IPS-18a (cell line): ENCODE measurements at regions not wholly inside any gene's neighbourhood (a gene's known extent, or its start where the extent isn't known, plus 50 kb on each side); places are given as distances from the start of the nearest gene placed in this dataset.
"Not testable (repeated sequence)": the region's sequence is repeated elsewhere in the genome, so short reads cannot be mapped to it uniquely, and the experiment has no call there.

ENCODE experiments used
- H3K27ac ChIP-seq: one replicate; pipeline ENCODE4 v1.5.1; 2013; ENCODE audit warnings: low read length
- H3K27me3 ChIP-seq: one replicate; pipeline ENCODE4 v1.6.1; 2013; ENCODE audit warnings: mild to moderate bottlenecking, low read length; ENCODE audit not compliant: control insufficient read depth, insufficient read depth
- H3K36me3 ChIP-seq: one replicate; pipeline ENCODE4 v1.6.1; 2013; ENCODE audit warnings: low read depth, low read length; ENCODE audit not compliant: control insufficient read depth
- H3K4me1 ChIP-seq: one replicate; pipeline ENCODE4 v1.6.1; 2013; ENCODE audit warnings: low read depth, low read length; ENCODE audit not compliant: control insufficient read depth
- H3K4me3 ChIP-seq: one replicate; pipeline ENCODE4 v1.5.1; 2013; ENCODE audit warnings: low read length
- H3K9ac ChIP-seq: one replicate; pipeline ENCODE4 v1.6.1; 2013; ENCODE audit warnings: mild to moderate bottlenecking, low read length, moderate library complexity
- H3K9me3 ChIP-seq: one replicate; pipeline ENCODE4 v1.6.1; 2013; ENCODE audit warnings: low read depth, low read length; ENCODE audit not compliant: control insufficient read depth

GRCh38 chr2:180621366-180621765 is 359.0 kb upstream of the UBE2E3 start:
- no peaks in the 10 kb centered on the region for H3K9me3 ChIP-seq
- no peaks in the 10 kb centered on the region for H3K4me1 ChIP-seq
- no peaks in the 10 kb centered on the region for H3K36me3 ChIP-seq
- no peak overlapping the region for H3K4me3 ChIP-seq
- no peak overlapping the region for H3K9ac ChIP-seq
- no peak overlapping the region for H3K27ac ChIP-seq
- no peaks in the 10 kb centered on the region for H3K27me3 ChIP-seq

DNA sequence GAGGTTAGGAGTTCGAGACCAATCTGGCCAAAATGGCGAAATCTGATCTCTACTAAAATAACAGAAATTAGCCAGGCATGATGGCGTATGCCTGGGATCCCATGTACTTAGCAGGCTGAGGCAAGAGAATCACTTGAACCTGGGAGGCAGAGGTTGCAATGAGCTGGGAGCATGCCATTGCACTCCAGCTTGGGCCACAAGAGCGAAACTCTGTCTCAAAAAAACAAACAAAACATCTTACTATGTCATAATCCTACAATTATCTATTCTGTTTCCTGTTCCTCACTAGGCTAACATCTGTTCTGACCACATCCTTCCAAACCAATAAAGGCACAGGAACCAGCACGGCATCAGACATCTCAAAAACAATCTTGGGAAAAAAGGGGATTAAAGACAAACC is 361.8 kb upstream of the UBE2E3 start:
- Histone ChIP-seq H3K36me3 (no peaks in the 10 kb centered on the region), H3K9ac (no peak overlapping the region)

DNA sequence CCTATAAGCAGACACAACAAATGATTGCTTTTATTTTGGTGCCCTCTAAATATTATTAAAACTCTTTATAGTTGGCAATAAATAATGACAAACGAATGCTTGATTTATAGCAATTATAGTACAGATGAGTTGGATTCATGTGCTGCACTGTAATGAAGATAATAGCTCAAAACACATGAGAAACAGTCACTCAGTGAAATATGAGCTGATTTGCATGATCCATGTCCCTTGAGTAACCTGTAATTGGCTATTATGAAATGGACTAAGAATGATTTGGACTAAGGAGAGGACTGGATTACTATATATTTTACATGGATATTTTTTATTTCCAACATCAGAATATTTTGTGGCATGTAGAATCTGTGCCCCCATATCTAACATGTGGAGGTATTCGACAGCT is 365.6 kb upstream of the UBE2E3 start:
- no peak overlapping the region for H3K9ac ChIP-seq
- H3K27ac ChIP-seq, result no peak overlapping the region
- H3K36me3 ChIP-seq, result no peaks in the 10 kb centered on the region
- no peaks in the 10 kb centered on the region for H3K4me1 ChIP-seq
- no peak overlapping the region for H3K4me3 ChIP-seq
- no peaks in the 10 kb centered on the region for H3K27me3 ChIP-seq
- H3K9me3 ChIP-seq, result no peaks in the 10 kb centered on the region

More for the DNA sequence above, 361.8 kb upstream of the UBE2E3 start:
- Histone ChIP-seq H3K9me3 (no peaks in the 10 kb centered on the region), H3K27ac (no peak overlapping the region), H3K4me1 (no peaks in the 10 kb centered on the region), H3K27me3 (no peaks in the 10 kb centered on the region), H3K4me3 (no peak overlapping the region)

DNA sequence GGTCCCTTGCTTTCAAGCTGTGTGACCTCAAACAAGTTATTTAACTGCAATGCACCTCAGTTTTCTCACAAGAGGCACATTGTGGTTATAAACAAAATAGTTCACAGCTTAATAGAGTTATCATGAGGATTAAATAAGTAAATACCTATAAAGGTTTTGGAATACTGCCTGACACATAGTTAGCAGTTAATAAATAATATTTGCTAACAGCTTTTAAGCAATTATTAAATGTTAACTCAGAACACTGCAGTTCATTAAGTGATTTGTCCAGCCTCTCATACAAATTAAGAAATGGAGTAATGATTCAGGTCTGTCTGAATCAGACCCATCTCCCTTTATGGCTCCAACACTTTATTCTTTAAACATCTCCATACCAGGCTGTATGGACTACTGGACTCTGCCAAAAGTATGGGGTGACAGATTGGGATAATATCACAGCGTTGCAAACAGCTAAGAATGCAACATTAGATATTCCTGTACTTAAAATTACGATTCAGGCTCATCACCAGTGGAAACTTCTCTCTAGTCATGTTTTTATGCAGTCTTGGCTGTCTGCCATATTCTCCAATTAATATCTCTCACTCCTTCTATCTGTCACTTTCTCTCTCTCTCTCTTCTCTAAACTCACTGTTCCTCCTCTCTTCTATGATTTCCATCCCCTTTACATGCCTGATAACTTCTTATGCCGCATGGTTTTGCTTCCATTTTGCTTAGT is 370.6 kb upstream of the UBE2E3 start:
- Histone ChIP-seq H3K9me3 (no peaks in the 10 kb centered on the region), H3K27me3 (no peaks in the 10 kb centered on the region), H3K9ac (no peak overlapping the region), H3K27ac (no peak overlapping the region), H3K36me3 (no peaks in the 10 kb centered on the region), H3K4me1 (no peaks in the 10 kb centered on the region), H3K4me3 (no peak overlapping the region)

DNA sequence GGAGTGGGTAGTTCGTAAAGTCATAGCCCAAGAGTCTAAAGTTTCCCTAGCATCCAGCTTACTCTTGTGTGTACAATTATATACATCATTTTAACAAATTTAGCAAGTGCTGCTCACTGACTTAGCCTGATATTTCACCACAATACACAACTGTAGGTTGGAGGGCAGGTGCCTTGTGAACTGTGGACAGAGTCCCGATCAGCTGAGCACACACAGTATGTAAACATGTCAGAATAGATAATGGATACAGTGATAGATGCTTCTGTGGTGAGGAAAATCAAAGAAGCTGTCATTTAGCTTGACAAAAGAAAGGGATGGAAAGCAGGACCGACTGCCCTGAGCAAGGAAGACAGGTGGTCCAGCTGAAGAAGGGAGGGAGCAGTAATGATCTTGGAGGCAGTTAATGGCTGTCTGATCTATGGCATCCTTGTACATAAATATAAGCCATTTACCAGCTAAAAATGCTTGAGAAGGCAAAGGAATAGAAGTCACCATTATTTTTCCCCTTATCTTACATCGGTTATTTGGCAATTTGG is 372.8 kb upstream of the UBE2E3 start:
- no peak overlapping the region for H3K27ac ChIP-seq
- H3K9ac ChIP-seq, result no peak overlapping the region
- no peaks in the 10 kb centered on the region for H3K4me1 ChIP-seq
- no peaks in the 10 kb centered on the region for H3K36me3 ChIP-seq
- H3K9me3 ChIP-seq, result no peaks in the 10 kb centered on the region
- H3K4me3 ChIP-seq, result no peak overlapping the region
- H3K27me3 ChIP-seq, result no peaks in the 10 kb centered on the region

GRCh38 chr2:180604077-180604476 is 376.3 kb upstream of the UBE2E3 start:
- H3K4me1 ChIP-seq, result peaks cover 4% of the 10 kb centered on the region
- no peaks in the 10 kb centered on the region for H3K9me3 ChIP-seq
- no peak overlapping the region for H3K27ac ChIP-seq
- H3K9ac ChIP-seq, result no peak overlapping the region
- no peaks in the 10 kb centered on the region for H3K36me3 ChIP-seq
- no peaks in the 10 kb centered on the region for H3K27me3 ChIP-seq
- H3K4me3 ChIP-seq, result no peak overlapping the region

- Histone ChIP-seq H3K36me3 (no peaks in the 10 kb centered on the region), H3K9ac (no peak overlapping the region), H3K4me1 (peaks cover 4% of the 10 kb centered on the region), H3K4me3 (no peak overlapping the region), H3K27ac (no peak overlapping the region), H3K9me3 (no peaks in the 10 kb centered on the region), H3K27me3 (no peaks in the 10 kb centered on the region)
These were observed 379.4 kb upstream of the UBE2E3 start for GRCh38 chr2:180601016-180601415.

DNA sequence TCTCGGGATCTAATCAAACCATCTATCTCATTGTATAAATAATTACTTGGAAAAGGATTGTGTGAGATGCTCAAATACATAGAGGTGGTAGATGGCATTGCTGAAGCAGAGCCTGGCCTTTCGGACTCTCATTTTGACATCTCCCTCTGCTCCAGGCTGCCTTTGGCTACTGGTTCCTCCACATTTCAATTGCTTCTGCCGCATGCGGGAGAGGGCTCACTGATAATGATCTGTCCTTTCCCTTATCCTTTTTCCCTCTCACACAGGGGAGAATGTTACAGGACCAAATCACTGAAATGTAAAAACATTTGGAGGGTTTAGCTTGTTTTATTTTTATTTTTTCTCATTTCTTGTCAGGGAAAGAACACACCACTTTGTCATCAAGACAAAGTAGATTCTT is 380.6 kb upstream of the UBE2E3 start:
- H3K4me1 ChIP-seq, result peaks cover 4% of the 10 kb centered on the region
- H3K9me3 ChIP-seq, result no peaks in the 10 kb centered on the region
- H3K27me3 ChIP-seq, result no peaks in the 10 kb centered on the region
- H3K4me3 ChIP-seq, result no peak overlapping the region
- no peak overlapping the region for H3K9ac ChIP-seq
- H3K36me3 ChIP-seq, result no peaks in the 10 kb centered on the region
- H3K27ac ChIP-seq, result no peak overlapping the region

DNA sequence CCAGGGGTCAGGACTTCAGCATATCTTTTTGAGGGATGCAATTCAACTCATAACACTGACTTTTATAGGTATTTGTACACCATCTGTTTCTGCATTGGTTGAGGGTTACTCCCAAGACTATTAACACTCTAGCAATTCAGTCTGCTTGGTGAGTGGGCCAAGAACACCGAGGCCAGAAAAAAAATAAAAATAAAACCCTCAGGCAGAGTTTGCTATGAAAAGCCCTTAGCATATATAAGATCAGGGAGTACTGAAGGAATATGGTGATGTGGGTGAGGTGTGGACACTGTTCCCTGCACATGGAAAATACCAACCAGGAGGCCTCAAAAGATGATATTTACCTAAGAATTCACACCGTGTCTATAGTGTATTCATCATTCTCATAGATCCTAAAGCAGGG is 383.2 kb upstream of the UBE2E3 start:
- H3K27ac ChIP-seq, result no peak overlapping the region
- H3K9ac ChIP-seq, result no peak overlapping the region
- no peaks in the 10 kb centered on the region for H3K9me3 ChIP-seq
- H3K4me3 ChIP-seq, result no peak overlapping the region
- H3K27me3 ChIP-seq, result no peaks in the 10 kb centered on the region
- peaks cover 4% of the 10 kb centered on the region for H3K4me1 ChIP-seq
- H3K36me3 ChIP-seq, result no peaks in the 10 kb centered on the region

DNA sequence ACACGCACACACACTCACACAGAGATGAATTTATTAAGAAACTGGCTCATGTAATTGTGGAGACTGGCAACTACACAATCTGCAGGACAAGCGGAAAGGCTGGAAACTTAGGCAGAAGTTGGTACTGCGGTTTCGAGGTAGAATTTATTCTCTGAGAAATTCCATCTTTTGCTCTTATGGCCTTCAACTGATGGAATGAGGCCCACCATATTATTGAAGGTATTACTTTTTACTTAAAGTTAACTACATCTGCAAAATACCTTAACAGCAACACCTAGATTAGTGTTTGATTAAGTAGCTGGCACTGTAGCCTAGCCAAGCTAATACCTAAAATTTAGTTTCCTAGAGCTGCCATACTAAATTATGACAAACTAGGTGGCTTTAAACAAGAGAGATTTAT is 384.0 kb upstream of the UBE2E3 start:
- Histone ChIP-seq H3K4me3 (no peak overlapping the region), H3K36me3 (no peaks in the 10 kb centered on the region), H3K27me3 (no peaks in the 10 kb centered on the region), H3K4me1 (no peaks in the 10 kb centered on the region), H3K27ac (no peak overlapping the region), H3K9me3 (no peaks in the 10 kb centered on the region), H3K9ac (no peak overlapping the region)

GRCh38 chr2:180591947-180592346 is 388.5 kb upstream of the UBE2E3 start:
- Histone ChIP-seq H3K9ac (no peak overlapping the region), H3K4me3 (no peak overlapping the region), H3K36me3 (no peaks in the 10 kb centered on the region), H3K9me3 (no peaks in the 10 kb centered on the region), H3K27me3 (no peaks in the 10 kb centered on the region), H3K4me1 (no peaks in the 10 kb centered on the region), H3K27ac (no peak overlapping the region)

DNA sequence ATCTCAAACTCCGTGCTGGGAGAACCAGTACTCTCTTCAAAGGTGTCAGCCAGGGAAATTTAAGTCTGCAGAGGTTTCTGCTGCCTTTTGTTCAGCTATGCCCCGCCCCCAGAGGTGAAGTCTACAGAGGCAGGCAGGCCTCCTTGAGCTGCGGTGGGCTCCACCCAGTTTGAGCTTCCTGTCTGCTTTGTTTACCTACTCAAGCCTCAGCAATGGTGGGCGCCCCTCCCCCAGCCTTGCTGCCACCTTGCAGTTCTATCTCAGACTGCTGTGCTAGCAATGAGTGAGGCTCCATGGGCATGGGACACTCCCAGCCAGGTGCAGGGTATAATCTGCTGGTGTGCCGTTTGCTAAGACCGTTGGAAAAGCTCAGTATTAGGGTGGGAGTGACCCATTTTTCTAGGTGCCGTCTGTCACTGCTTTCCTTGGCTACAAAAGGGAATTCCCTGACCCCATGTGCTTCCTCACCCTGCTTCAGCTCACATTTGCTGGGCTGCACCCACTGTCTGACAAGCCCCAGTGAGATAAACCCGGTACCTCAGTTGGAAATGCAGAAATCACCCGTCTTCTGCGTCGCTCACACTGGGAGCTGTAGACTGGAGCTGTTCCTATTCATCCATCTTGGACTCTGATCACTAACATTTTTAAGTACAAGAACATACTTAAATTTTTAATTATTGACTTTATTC is 389.2 kb upstream of the UBE2E3 start:
- H3K9me3 ChIP-seq, H3K4me1 ChIP-seq, H3K27ac ChIP-seq, H3K27me3 ChIP-seq, H3K9ac ChIP-seq, H3K36me3 ChIP-seq, H3K4me3 ChIP-seq: not testable (repeated sequence)
